Keratinocyte (primary cell): ENCODE measurements at regions not wholly inside any gene's neighbourhood (a gene's known extent, or its start where the extent isn't known, plus 50 kb on each side); places are given as distances from the start of the nearest gene placed in this dataset.

Experiments
- DNase-seq: peaks from one replicate; pipeline ENCODE4 v3.0.0-alpha.2; 2011; ENCODE audit warnings: low read depth, missing footprints, low spot score
- FAIRE-seq: peaks from 2 replicates; lab custom pipeline; 2011; peaks lifted over from hg19 to GRCh38; lab: Jason Lieb, UNC
- H2AFZ ChIP-seq: 2 replicates; pipeline ENCODE4 v1.6.0; 2012; ENCODE audit warnings: low read length, control low read depth, inconsistent platforms; ENCODE audit not compliant: control insufficient read depth
- H3K27ac ChIP-seq: 2 replicates; pipeline ENCODE4 v1.5.1; 2011; ENCODE audit warnings: low read length; ENCODE audit not compliant: control insufficient read depth, insufficient read depth
- H3K27me3 ChIP-seq: 3 replicates; pipeline ENCODE4 v1.6.0; 2011; ENCODE audit warnings: low read length; ENCODE audit not compliant: control insufficient read depth, insufficient read depth; ENCODE audit errors: extremely low read depth
- H3K36me3 ChIP-seq, 2 experiments: 2 replicates in 1 of 2; 3 replicates in 1 of 2; pipeline ENCODE4 v1.5.1; 2011; ENCODE audit warnings: low read length in 2 of 2, mild to moderate bottlenecking in 1 of 2; ENCODE audit not compliant: control insufficient read depth in 2 of 2, insufficient read depth in 2 of 2; ENCODE audit errors: extremely low read depth in 1 of 2
- H3K4me1 ChIP-seq: 3 replicates; pipeline ENCODE4 v1.5.1; 2011; ENCODE audit warnings: low read length; ENCODE audit not compliant: control insufficient read depth, insufficient read depth; ENCODE audit errors: extremely low read depth
- H3K4me2 ChIP-seq: 3 replicates; pipeline ENCODE4 v1.6.0; 2011; ENCODE audit warnings: low read depth, low read length; ENCODE audit not compliant: control insufficient read depth, insufficient read depth; ENCODE audit errors: extremely low read depth
- H3K4me3 ChIP-seq, 3 experiments: fragments of 200-600 bp in 1 of 3; sonication (generic) in 1 of 3; 2 replicates in 2 of 3; 3 replicates in 1 of 3; pipeline ENCODE4 v1.5.1; 2011 to 2016; ENCODE audit warnings: low read length in 3 of 3, mild to moderate bottlenecking in 3 of 3, control low read depth in 2 of 3, inconsistent platforms in 1 of 3, low read depth in 1 of 3, mixed read lengths in 1 of 3, mixed run types in 1 of 3, moderate library complexity in 1 of 3; ENCODE audit not compliant: control insufficient read depth in 2 of 3, insufficient read depth in 2 of 3; ENCODE audit errors: extremely low read depth in 1 of 3
- H3K79me2 ChIP-seq: 2 replicates; pipeline ENCODE4 v1.6.0; 2012; ENCODE audit warnings: low read length; ENCODE audit not compliant: control insufficient read depth, insufficient read depth
- H3K9ac ChIP-seq: 3 replicates; pipeline ENCODE4 v1.6.0; 2011; ENCODE audit warnings: low read length; ENCODE audit not compliant: control insufficient read depth, insufficient read depth; ENCODE audit errors: extremely low read depth
- H3K9me1 ChIP-seq: 3 replicates; pipeline ENCODE4 v1.6.0; 2011; ENCODE audit warnings: low read length; ENCODE audit not compliant: control insufficient read depth, insufficient read depth; ENCODE audit errors: extremely low read depth
- H3K9me3 ChIP-seq: 2 replicates; pipeline ENCODE4 v1.5.1; 2012; ENCODE audit warnings: low read depth, low read length; ENCODE audit not compliant: control insufficient read depth
- H4K20me1 ChIP-seq: 3 replicates; pipeline ENCODE4 v1.6.0; 2011; ENCODE audit warnings: low read length; ENCODE audit not compliant: control insufficient read depth, insufficient read depth; ENCODE audit errors: extremely low read depth
- EZH2 ChIP-seq: IDR thresholded peaks from one replicate; pipeline ENCODE4 v1.6.1; 2012; ENCODE audit warnings: inconsistent platforms, mild to moderate bottlenecking, low read length, moderate library complexity
- dilution Hi-C: fragments of 300-500 bp; cut with MboI; formaldehyde crosslinking; loops from one replicate; pipeline ENCODE4 v1.7.0; 2020; ENCODE audit warnings: low sequenced_read_pairs; ENCODE audit not compliant: extremely low pct_ligation_motif_present
- TF ChIP-seq, protein P1 (sequence below), 3 experiments: IDR thresholded peaks in 1 of 3; conservative IDR thresholded peaks in 1 of 3; optimal IDR thresholded peaks in 1 of 3; 2 replicates in 2 of 3; 3 replicates in 1 of 3; pipeline versions ENCODE3 to v1.5.1; 2011; ENCODE audit warnings: low read length in 3 of 3, mild to moderate bottlenecking in 3 of 3, moderate library complexity in 2 of 3, control low read depth in 1 of 3, inconsistent platforms in 1 of 3; ENCODE audit not compliant: insufficient read depth in 2 of 3; ENCODE audit errors: extremely low read depth in 1 of 3

DNA sequence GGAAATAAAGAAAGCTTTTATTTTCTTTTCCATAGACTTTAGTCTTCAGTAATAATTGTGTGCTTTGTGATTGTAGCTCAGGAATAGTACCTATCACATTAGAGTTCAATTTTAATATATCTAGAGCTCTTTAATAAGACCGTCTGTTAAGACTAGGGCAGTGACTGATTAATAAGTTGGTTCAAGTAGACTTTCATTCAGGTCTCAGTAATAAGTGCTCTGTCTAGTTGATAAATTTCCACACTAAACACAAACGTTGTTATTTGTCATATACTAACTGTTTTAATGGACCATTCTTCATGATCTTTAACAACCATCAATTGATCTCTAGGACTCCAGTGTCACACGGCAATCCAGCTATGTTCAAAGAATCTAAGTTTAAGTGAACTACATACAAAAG lies 474.5 kb upstream of the ADGRL2 start:
- dilution Hi-C loops = no loop called here
- Histone ChIP-seq H3K27ac (no peak overlapping the region), H3K27me3 (no peaks in the 10 kb centered on the region), H3K4me2 (no peak overlapping the region), H3K36me3 (no peaks in the 10 kb centered on the region), H2AFZ (no peak overlapping the region), H3K9ac (no peak overlapping the region), H3K4me1 (no peaks in the 10 kb centered on the region), H4K20me1 (no peaks in the 10 kb centered on the region), H3K4me3 (no peak overlapping the region), H3K79me2 (no peaks in the 10 kb centered on the region), H3K9me3 (no peaks in the 10 kb centered on the region), H3K9me1 (no peaks in the 10 kb centered on the region)
- no peak for DNase-seq
- FAIRE-seq = no peak
- TF ChIP-seq, protein P1, sequence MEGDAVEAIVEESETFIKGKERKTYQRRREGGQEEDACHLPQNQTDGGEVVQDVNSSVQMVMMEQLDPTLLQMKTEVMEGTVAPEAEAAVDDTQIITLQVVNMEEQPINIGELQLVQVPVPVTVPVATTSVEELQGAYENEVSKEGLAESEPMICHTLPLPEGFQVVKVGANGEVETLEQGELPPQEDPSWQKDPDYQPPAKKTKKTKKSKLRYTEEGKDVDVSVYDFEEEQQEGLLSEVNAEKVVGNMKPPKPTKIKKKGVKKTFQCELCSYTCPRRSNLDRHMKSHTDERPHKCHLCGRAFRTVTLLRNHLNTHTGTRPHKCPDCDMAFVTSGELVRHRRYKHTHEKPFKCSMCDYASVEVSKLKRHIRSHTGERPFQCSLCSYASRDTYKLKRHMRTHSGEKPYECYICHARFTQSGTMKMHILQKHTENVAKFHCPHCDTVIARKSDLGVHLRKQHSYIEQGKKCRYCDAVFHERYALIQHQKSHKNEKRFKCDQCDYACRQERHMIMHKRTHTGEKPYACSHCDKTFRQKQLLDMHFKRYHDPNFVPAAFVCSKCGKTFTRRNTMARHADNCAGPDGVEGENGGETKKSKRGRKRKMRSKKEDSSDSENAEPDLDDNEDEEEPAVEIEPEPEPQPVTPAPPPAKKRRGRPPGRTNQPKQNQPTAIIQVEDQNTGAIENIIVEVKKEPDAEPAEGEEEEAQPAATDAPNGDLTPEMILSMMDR (optimal IDR thresholded peaks at IDR 0.05 in 1 of 3, IDR thresholded peaks at IDR 0.05 in 1 of 3, conservative IDR thresholded peaks at IDR 0.05 in 1 of 3; ENCODE audit: extremely low read depth in 1 of 3, insufficient read depth in 2 of 3, low read length in 3 of 3) = no peak
- no peak for TF ChIP-seq EZH2

DNA sequence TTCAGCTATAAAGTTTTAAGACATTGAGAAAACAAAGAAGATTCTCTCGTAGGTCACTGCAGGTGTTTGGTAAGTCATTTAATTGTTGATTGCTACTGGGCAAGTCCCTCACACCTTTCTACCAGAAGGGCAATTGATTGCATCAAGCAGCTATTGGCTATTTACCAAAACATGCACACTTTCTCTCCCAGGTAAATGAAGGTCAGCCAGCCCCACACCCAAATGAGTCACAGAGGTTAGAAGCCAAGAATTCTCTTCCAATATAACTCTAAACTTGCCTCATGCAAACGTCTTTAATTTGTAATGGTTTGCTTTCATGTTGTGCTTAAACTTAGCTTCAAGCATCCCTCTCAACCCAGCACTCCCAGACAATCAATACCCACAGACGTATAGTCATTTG lies 475.3 kb upstream of the ADGRL2 start:
- TF ChIP-seq EZH2 = no peak
- TF ChIP-seq, protein P1 (optimal IDR thresholded peaks at IDR 0.05 in 1 of 3, IDR thresholded peaks at IDR 0.05 in 1 of 3, conservative IDR thresholded peaks at IDR 0.05 in 1 of 3; ENCODE audit: extremely low read depth in 1 of 3, insufficient read depth in 2 of 3, low read length in 3 of 3) = no peak
- Histone ChIP-seq H3K9me1 (no peaks in the 10 kb centered on the region), H3K4me3 (no peak overlapping the region), H3K36me3 (no peaks in the 10 kb centered on the region), H3K27me3 (no peaks in the 10 kb centered on the region), H3K4me1 (no peaks in the 10 kb centered on the region), H3K79me2 (no peaks in the 10 kb centered on the region), H4K20me1 (no peaks in the 10 kb centered on the region), H3K27ac (no peak overlapping the region), H3K9me3 (no peaks in the 10 kb centered on the region), H3K4me2 (no peak overlapping the region), H3K9ac (no peak overlapping the region), H2AFZ (no peak overlapping the region)
- dilution Hi-C loops = no loop called here
- DNase-seq = no peak
- no peak for FAIRE-seq
